ENCODE measurements at regions not wholly inside any gene's neighbourhood (a gene's known extent, or its start where the extent isn't known, plus 50 kb on each side); places are given as distances from the start of the nearest gene placed in this dataset.

DNA sequence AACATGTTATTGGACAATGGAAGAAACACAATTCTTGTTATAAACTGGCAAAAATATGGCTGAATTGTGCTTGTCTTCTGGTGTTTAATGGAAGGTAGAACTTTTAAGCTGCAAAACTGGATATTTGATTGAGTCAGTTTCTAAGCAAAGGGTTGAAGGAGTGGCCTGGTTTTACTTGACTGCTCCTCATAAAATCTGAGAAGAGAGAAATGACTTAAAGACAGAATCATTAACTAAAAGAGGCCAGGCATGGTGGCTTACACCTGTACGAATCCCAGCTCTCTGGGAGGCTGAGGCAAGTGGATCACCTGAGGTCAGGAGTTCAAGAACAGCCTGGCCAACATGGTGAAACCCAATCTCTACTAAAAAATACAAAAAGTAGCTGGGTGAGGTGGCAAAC, 770.7 kb downstream of the CDH11 start:
- TF ChIP-seq, protein P1, sequence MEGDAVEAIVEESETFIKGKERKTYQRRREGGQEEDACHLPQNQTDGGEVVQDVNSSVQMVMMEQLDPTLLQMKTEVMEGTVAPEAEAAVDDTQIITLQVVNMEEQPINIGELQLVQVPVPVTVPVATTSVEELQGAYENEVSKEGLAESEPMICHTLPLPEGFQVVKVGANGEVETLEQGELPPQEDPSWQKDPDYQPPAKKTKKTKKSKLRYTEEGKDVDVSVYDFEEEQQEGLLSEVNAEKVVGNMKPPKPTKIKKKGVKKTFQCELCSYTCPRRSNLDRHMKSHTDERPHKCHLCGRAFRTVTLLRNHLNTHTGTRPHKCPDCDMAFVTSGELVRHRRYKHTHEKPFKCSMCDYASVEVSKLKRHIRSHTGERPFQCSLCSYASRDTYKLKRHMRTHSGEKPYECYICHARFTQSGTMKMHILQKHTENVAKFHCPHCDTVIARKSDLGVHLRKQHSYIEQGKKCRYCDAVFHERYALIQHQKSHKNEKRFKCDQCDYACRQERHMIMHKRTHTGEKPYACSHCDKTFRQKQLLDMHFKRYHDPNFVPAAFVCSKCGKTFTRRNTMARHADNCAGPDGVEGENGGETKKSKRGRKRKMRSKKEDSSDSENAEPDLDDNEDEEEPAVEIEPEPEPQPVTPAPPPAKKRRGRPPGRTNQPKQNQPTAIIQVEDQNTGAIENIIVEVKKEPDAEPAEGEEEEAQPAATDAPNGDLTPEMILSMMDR (IDR thresholded peaks at IDR 0.05; ENCODE audit: low read depth, low read length, poor library complexity, severe bottlenecking): no peak
- TF ChIP-seq EZH2phosphoT487 (IDR thresholded peaks at IDR 0.05; ENCODE audit: borderline replicate concordance, low read length): no peak

Measured in DOHH2 (cell line).